Spleen (tissue), 7 donors: ENCODE measurements at regions not wholly inside any gene's neighbourhood (a gene's known extent, or its start where the extent isn't known, plus 50 kb on each side); places are given as distances from the start of the nearest gene placed in this dataset.

Experiments
- CTCF ChIP-seq, 11 experiments: fragments of 200-600 bp in 7 of 11; fragments of 450-650 bp in 4 of 11; sonication (generic) in 4 of 11; IDR thresholded peaks in 8 of 11; conservative IDR thresholded peaks in 3 of 11; 1 replicate in 7 of 11; 2 replicates in 4 of 11; pipeline versions ENCODE4 v1.4.0 to v1.8.0; 2016 to 2021; ENCODE audit warnings: antibody characterized with exemption in 11 of 11, inconsistent platforms in 4 of 11, mild to moderate bottlenecking in 1 of 11
- POLR2AphosphoS5 ChIP-seq, 3 donors: sonication (generic); formaldehyde crosslinking; IDR thresholded peaks; one replicate each; pipeline ENCODE4 v1.5.1; 2017; ENCODE audit warnings: antibody characterized with exemption in 3 of 3
- donor health status: DM: no; HTN: no; CAD: no; lungs with moderate emphysema.
- donor health status: DM: no; HTN: no; CAD: no.
- donor health status: DM: no; HTN: no; CAD: no.

GRCh38 chr11:105448703-105449079 is 161.2 kb upstream of the GRIA4 start:
- TF ChIP-seq CTCF (IDR thresholded peaks at IDR 0.05 in 8 of 11, conservative IDR thresholded peaks at IDR 0.05 in 3 of 11) (no peak), POLR2AphosphoS5 (IDR thresholded peaks at IDR 0.05) (no peak)
